HL-60 (cell line): ENCODE measurements at regions not wholly inside any gene's neighbourhood (a gene's known extent, or its start where the extent isn't known, plus 50 kb on each side); places are given as distances from the start of the nearest gene placed in this dataset.

ENCODE experiments used
- TF ChIP-seq, protein P1 (sequence below): IDR thresholded peaks from one replicate; pipeline ENCODE4 v1.5.1; 2011; ENCODE audit warnings: low read length, control low read depth, inconsistent platforms; ENCODE audit not compliant: insufficient read depth
- TF ChIP-seq, protein P2 (sequence below): IDR thresholded peaks from 2 replicates; pipeline ENCODE4 v1.6.1; 2012; ENCODE audit warnings: low read depth; ENCODE audit not compliant: insufficient replicate concordance

DNA sequence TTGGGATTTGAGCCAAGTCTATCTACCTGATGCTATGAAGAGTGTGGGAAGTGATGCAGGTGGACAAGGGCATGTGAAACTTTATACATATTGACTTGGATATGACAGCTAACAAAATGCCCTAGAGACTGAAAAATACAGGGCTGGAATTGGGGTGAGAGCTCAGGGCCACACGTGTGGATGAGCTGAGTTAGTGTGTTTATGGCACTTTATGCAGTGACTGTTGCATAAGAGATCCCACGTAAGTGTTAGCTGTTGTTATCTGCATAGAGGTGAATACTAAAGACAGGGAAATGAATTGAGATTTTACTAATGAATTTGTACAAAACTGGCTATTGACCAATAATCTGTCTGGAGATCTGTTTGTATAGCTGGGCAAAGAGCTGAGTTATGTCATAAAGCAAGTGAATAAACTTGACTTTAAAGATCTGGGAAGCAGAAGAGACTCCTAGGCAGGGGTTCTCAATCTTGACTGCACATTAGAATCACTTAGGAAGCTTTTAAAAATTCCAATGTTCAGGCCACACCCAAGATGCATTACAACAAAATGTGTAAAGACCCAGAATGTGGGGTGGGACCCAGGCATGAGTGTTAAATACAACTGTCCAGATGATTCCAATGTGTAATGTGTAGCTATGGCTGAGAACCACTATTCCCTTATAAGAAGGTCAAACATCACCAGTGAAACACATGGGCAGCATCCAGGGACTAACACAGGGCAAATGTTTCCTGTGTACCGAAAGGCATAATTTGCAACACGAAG, 74.2 kb upstream of the STK17B start:
- TF ChIP-seq, protein P1, sequence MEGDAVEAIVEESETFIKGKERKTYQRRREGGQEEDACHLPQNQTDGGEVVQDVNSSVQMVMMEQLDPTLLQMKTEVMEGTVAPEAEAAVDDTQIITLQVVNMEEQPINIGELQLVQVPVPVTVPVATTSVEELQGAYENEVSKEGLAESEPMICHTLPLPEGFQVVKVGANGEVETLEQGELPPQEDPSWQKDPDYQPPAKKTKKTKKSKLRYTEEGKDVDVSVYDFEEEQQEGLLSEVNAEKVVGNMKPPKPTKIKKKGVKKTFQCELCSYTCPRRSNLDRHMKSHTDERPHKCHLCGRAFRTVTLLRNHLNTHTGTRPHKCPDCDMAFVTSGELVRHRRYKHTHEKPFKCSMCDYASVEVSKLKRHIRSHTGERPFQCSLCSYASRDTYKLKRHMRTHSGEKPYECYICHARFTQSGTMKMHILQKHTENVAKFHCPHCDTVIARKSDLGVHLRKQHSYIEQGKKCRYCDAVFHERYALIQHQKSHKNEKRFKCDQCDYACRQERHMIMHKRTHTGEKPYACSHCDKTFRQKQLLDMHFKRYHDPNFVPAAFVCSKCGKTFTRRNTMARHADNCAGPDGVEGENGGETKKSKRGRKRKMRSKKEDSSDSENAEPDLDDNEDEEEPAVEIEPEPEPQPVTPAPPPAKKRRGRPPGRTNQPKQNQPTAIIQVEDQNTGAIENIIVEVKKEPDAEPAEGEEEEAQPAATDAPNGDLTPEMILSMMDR = no peak
- TF ChIP-seq, protein P2, sequence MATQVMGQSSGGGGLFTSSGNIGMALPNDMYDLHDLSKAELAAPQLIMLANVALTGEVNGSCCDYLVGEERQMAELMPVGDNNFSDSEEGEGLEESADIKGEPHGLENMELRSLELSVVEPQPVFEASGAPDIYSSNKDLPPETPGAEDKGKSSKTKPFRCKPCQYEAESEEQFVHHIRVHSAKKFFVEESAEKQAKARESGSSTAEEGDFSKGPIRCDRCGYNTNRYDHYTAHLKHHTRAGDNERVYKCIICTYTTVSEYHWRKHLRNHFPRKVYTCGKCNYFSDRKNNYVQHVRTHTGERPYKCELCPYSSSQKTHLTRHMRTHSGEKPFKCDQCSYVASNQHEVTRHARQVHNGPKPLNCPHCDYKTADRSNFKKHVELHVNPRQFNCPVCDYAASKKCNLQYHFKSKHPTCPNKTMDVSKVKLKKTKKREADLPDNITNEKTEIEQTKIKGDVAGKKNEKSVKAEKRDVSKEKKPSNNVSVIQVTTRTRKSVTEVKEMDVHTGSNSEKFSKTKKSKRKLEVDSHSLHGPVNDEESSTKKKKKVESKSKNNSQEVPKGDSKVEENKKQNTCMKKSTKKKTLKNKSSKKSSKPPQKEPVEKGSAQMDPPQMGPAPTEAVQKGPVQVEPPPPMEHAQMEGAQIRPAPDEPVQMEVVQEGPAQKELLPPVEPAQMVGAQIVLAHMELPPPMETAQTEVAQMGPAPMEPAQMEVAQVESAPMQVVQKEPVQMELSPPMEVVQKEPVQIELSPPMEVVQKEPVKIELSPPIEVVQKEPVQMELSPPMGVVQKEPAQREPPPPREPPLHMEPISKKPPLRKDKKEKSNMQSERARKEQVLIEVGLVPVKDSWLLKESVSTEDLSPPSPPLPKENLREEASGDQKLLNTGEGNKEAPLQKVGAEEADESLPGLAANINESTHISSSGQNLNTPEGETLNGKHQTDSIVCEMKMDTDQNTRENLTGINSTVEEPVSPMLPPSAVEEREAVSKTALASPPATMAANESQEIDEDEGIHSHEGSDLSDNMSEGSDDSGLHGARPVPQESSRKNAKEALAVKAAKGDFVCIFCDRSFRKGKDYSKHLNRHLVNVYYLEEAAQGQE = no peak
